HEK293 (cell line): ENCODE measurements at regions not wholly inside any gene's neighbourhood (a gene's known extent, or its start where the extent isn't known, plus 50 kb on each side); places are given as distances from the start of the nearest gene placed in this dataset.

Experiments used
- CTCF ChIP-seq: fragments of 450-650 bp; formaldehyde crosslinking; IDR thresholded peaks from 2 replicates; pipeline ENCODE4 v1.5.1; 2016; ENCODE audit warnings: missing biosample characterization, missing genetic modification characterization
- GLI4 ChIP-seq: fragments of 450-650 bp; formaldehyde crosslinking; IDR thresholded peaks from 2 replicates; pipeline ENCODE4 v1.5.1; 2016; ENCODE audit warnings: missing biosample characterization, missing genetic modification characterization
- IKZF3 ChIP-seq: fragments of 450-650 bp; IDR thresholded peaks from 2 replicates; pipeline ENCODE4 v1.5.0; 2018; ENCODE audit warnings: missing biosample characterization, mild to moderate bottlenecking, missing genetic modification characterization, moderate library complexity
- KLF17 ChIP-seq: fragments of 450-650 bp; formaldehyde crosslinking; IDR thresholded peaks from 2 replicates; pipeline ENCODE4 v1.5.1; 2016; ENCODE audit warnings: missing biosample characterization, missing genetic modification characterization
- RBAK ChIP-seq: fragments of 450-650 bp; formaldehyde crosslinking; IDR thresholded peaks from 2 replicates; pipeline ENCODE4 v1.5.1; 2016; ENCODE audit warnings: missing biosample characterization, missing genetic modification characterization
- ZNF2 ChIP-seq: fragments of 450-650 bp; formaldehyde crosslinking; IDR thresholded peaks from 2 replicates; pipeline ENCODE4 v1.5.1; 2016; ENCODE audit warnings: missing biosample characterization, missing genetic modification characterization
- ZNF274 ChIP-seq, 2 experiments: fragments of 200-500 bp in 1 of 2; fragments of 450-650 bp in 1 of 2; sonication (Bioruptor generic) in 1 of 2; formaldehyde crosslinking in 1 of 2; IDR thresholded peaks; 2 replicates each; pipeline versions ENCODE4 v1.5.1 to v1.6.1; 2014 to 2016; ENCODE audit warnings: borderline replicate concordance in 1 of 2, inconsistent platforms in 1 of 2, low read length in 1 of 2, missing biosample characterization in 1 of 2, missing genetic modification characterization in 1 of 2
- ZNF350 ChIP-seq: fragments of 450-650 bp; formaldehyde crosslinking; IDR thresholded peaks from 2 replicates; pipeline ENCODE4 v1.5.0; 2017; ENCODE audit warnings: missing biosample characterization, mild to moderate bottlenecking, missing genetic modification characterization
- ZNF501 ChIP-seq: fragments of 450-650 bp; formaldehyde crosslinking; IDR thresholded peaks from 2 replicates; pipeline ENCODE4 v1.5.1; 2016; ENCODE audit warnings: missing biosample characterization, missing genetic modification characterization
- ZNF561 ChIP-seq: fragments of 450-650 bp; IDR thresholded peaks from 2 replicates; pipeline ENCODE4 v1.5.1; 2018; ENCODE audit warnings: missing biosample characterization, missing genetic modification characterization, borderline replicate concordance
- TF ChIP-seq, protein P1 (sequence below): fragments of 450-650 bp; formaldehyde crosslinking; IDR thresholded peaks from 2 replicates; pipeline ENCODE4 v1.5.1; 2016; ENCODE audit warnings: missing biosample characterization, missing genetic modification characterization, low read depth

- TF ChIP-seq RBAK (tag by site-specific recombination) (no peak), ZNF501 (tag by site-specific recombination) (no peak), CTCF (tag by site-specific recombination) (no peak), ZNF561 (tag by site-specific recombination) (no peak), GLI4 (no peak), IKZF3 (tag by site-specific recombination) (no peak), ZNF274 (IDR thresholded peaks at IDR 0.05; ENCODE audit: low read length) (no peak), ZNF274 (tag by site-specific recombination; IDR thresholded peaks at IDR 0.05; ENCODE audit: borderline replicate concordance) (no peak), ZNF350 (tag by site-specific recombination) (no peak), ZNF2 (tag by site-specific recombination) (no peak), KLF17 (tag by site-specific recombination) (no peak)
- TF ChIP-seq, protein P1, sequence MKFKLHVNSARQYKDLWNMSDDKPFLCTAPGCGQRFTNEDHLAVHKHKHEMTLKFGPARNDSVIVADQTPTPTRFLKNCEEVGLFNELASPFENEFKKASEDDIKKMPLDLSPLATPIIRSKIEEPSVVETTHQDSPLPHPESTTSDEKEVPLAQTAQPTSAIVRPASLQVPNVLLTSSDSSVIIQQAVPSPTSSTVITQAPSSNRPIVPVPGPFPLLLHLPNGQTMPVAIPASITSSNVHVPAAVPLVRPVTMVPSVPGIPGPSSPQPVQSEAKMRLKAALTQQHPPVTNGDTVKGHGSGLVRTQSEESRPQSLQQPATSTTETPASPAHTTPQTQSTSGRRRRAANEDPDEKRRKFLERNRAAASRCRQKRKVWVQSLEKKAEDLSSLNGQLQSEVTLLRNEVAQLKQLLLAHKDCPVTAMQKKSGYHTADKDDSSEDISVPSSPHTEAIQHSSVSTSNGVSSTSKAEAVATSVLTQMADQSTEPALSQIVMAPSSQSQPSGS (tag by site-specific recombination): no peak
Observed at GRCh38 chr12:94749890-94750289, 99.5 kb upstream of the TMCC3 start.
